SK-N-SH (cell line): ENCODE measurements at regions not wholly inside any gene's neighbourhood (a gene's known extent, or its start where the extent isn't known, plus 50 kb on each side); places are given as distances from the start of the nearest gene placed in this dataset.

Source experiments
- CHD2 ChIP-seq: fragments of 150-350 bp; IDR thresholded peaks from 2 replicates; pipeline ENCODE4 v1.6.1; 2018; ENCODE audit warnings: low read length; ENCODE audit not compliant: partially characterized antibody
- EZH2phosphoT487 ChIP-seq: fragments of 200-600 bp; sonication (generic); IDR thresholded peaks from 2 replicates; pipeline ENCODE4 v1.6.1; 2017; ENCODE audit warnings: low read depth, mixed run types, mild to moderate bottlenecking, antibody characterized with exemption, moderate library complexity, borderline replicate concordance
- FOSL2 ChIP-seq: IDR thresholded peaks from 2 replicates; pipeline ENCODE4 v1.4.0; 2012; ENCODE audit warnings: low read depth, mild to moderate bottlenecking, moderate library complexity, borderline replicate concordance
- FOXM1 ChIP-seq: IDR thresholded peaks from 2 replicates; pipeline ENCODE4 v1.4.0; 2012; ENCODE audit warnings: low read depth, mild to moderate bottlenecking
- JUND ChIP-seq: IDR thresholded peaks from 2 replicates; pipeline ENCODE4 v1.4.0; 2012
- MXI1 ChIP-seq: IDR thresholded peaks from 2 replicates; pipeline ENCODE4 v1.6.1; 2012; ENCODE audit warnings: mild to moderate bottlenecking, low read depth, low read length, improper control_type of control experiment
- POLR2AphosphoS5 ChIP-seq: IDR thresholded peaks from 2 replicates; pipeline ENCODE4 v1.6.1; 2012; ENCODE audit warnings: low read depth, low read length
- RCOR1 ChIP-seq: fragments of 150-350 bp; IDR thresholded peaks from 2 replicates; pipeline ENCODE4 v1.6.1; 2017; ENCODE audit warnings: antibody characterized with exemption, low read length
- TAF1 ChIP-seq: IDR thresholded peaks from 2 replicates; pipeline ENCODE4 v1.6.1; 2012; ENCODE audit warnings: low read depth, mild to moderate bottlenecking, low read length, moderate library complexity, borderline replicate concordance
- TF ChIP-seq, protein P1 (sequence below): fragments of 200-600 bp; sonication (generic); IDR thresholded peaks from 2 replicates; pipeline ENCODE4 v1.6.1; 2017; ENCODE audit warnings: antibody characterized with exemption, mild to moderate bottlenecking, moderate library complexity
- TF ChIP-seq, protein P2 (sequence below): IDR thresholded peaks from 2 replicates; pipeline ENCODE4; 2012

DNA sequence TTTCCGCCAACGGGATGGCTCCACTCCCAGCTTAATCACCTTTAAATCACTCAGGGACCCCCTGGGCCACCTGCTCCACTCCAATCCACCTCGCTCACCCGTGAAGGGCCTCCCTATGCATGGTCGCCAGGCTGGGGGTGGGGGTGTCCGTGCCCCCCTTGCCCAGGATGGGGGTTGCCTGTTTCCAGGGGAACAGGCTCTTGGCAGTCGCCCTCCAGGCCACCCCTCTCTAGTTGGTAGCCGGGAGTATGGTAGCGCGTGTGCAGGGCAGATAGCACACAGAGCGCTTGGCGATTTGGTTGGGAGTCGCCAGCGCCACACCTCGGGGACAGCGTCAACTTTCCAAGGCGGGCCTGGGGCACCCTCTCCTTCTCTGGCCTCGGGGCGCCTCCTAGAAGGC is 134.9 kb upstream of the ZNF92 start:
- TF ChIP-seq, protein P1, sequence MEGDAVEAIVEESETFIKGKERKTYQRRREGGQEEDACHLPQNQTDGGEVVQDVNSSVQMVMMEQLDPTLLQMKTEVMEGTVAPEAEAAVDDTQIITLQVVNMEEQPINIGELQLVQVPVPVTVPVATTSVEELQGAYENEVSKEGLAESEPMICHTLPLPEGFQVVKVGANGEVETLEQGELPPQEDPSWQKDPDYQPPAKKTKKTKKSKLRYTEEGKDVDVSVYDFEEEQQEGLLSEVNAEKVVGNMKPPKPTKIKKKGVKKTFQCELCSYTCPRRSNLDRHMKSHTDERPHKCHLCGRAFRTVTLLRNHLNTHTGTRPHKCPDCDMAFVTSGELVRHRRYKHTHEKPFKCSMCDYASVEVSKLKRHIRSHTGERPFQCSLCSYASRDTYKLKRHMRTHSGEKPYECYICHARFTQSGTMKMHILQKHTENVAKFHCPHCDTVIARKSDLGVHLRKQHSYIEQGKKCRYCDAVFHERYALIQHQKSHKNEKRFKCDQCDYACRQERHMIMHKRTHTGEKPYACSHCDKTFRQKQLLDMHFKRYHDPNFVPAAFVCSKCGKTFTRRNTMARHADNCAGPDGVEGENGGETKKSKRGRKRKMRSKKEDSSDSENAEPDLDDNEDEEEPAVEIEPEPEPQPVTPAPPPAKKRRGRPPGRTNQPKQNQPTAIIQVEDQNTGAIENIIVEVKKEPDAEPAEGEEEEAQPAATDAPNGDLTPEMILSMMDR: no peak
- TF ChIP-seq FOSL2 (no peak), EZH2phosphoT487 (no peak), JUND (no peak), FOXM1 (no peak), RCOR1 (no peak), POLR2AphosphoS5 (no peak), MXI1 (no peak), TAF1 (no peak), CHD2 (no peak)
- TF ChIP-seq, protein P2, sequence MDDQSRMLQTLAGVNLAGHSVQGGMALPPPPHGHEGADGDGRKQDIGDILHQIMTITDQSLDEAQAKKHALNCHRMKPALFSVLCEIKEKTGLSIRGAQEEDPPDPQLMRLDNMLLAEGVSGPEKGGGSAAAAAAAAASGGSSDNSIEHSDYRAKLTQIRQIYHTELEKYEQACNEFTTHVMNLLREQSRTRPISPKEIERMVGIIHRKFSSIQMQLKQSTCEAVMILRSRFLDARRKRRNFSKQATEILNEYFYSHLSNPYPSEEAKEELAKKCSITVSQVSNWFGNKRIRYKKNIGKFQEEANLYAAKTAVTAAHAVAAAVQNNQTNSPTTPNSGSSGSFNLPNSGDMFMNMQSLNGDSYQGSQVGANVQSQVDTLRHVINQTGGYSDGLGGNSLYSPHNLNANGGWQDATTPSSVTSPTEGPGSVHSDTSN: no peak
